Testis (tissue), 2 donors: ENCODE measurements at regions not wholly inside any gene's neighbourhood (a gene's known extent, or its start where the extent isn't known, plus 50 kb on each side); places are given as distances from the start of the nearest gene placed in this dataset.
"Not testable (repeated sequence)": the region's sequence is repeated elsewhere in the genome, so short reads cannot be mapped to it uniquely, and the experiment has no call there.

ENCODE experiments used
- DNase-seq: peaks from one replicate; pipeline ENCODE4 v3.0.0-alpha.2; 2019
- H3K27ac ChIP-seq, 2 donors: fragments of 200-600 bp; sonication (generic); one replicate each; pipeline ENCODE4 v1.5.1; 2019
- H3K27me3 ChIP-seq: fragments of 200-600 bp; sonication (generic); one replicate; pipeline ENCODE4 v1.5.1; 2019
- H3K36me3 ChIP-seq: fragments of 200-600 bp; sonication (generic); one replicate; pipeline ENCODE4 v1.5.1; 2017; ENCODE audit warnings: low read depth; ENCODE audit errors: missing control alignments
- H3K4me1 ChIP-seq: fragments of 200-600 bp; sonication (generic); one replicate; pipeline ENCODE4 v1.5.1; 2019
- H3K4me3 ChIP-seq, 2 donors: fragments of 200-600 bp; sonication (generic); one replicate each; pipeline ENCODE4 v1.5.1; 2017 to 2019
- H3K9me3 ChIP-seq: fragments of 200-600 bp; sonication (generic); one replicate; pipeline ENCODE4 v1.5.1; 2017
- CTCF ChIP-seq, 3 experiments: fragments of 450-650 bp in 2 of 3; fragments of 200-600 bp in 1 of 3; sonication (generic) in 1 of 3; IDR thresholded peaks; one replicate each; pipeline ENCODE4 v1.5.1; 2016 to 2019; ENCODE audit warnings: antibody characterized with exemption in 3 of 3, mild to moderate bottlenecking in 2 of 3, moderate library complexity in 1 of 3
- POLR2A ChIP-seq: fragments of 450-650 bp; IDR thresholded peaks from one replicate; pipeline ENCODE4 v1.6.1; 2017; ENCODE audit warnings: antibody characterized with exemption, mild to moderate bottlenecking, moderate library complexity
- WGBS, 2 donors: methylation state at CpG; one replicate each; pipeline ENCODE4 v1.1.5; 2018; 5-methylcytosine and 5-hydroxymethylcytosine counted together
- intact Hi-C: fragments of 100-400 bp; cut with DNase I; formaldehyde crosslinking; loops from one replicate; pipeline ENCODE4 v1.15.1; 2023; ENCODE audit warnings: low total_unique reads

- Histone ChIP-seq H3K9me3 (no peaks in the 10 kb centered on the region), H3K4me1 (no peaks in the 10 kb centered on the region), H3K4me3 (no peak overlapping the region), H3K27ac (no peak overlapping the region), H3K36me3 (no peaks in the 10 kb centered on the region), H3K27me3 (no peaks in the 10 kb centered on the region)
- 47 to 67% methylated on average over 1 of the region's 1 CpG for WGBS, 2 donors
- DNase-seq: no peak
- TF ChIP-seq CTCF (IDR thresholded peaks at IDR 0.05): no peak
- TF ChIP-seq POLR2A: no peak
- intact Hi-C loops: no loop called here
Measured at GRCh38 chr7:12032146-12032545, 178.9 kb upstream of the TMEM106B start.

GRCh38 chr7:12043457-12043856, 167.6 kb upstream of the TMEM106B start:
- H3K27me3 ChIP-seq, H3K9me3 ChIP-seq, H3K4me1 ChIP-seq, intact Hi-C loops, H3K27ac ChIP-seq, H3K4me3 ChIP-seq, DNase-seq, H3K36me3 ChIP-seq: not testable (repeated sequence)

GRCh38 chr7:12052211-12052610, 158.9 kb upstream of the TMEM106B start:
- no peaks in the 10 kb centered on the region for H3K4me1 ChIP-seq
- TF ChIP-seq POLR2A (no peak), CTCF (IDR thresholded peaks at IDR 0.05) (no peak)
- no peaks in the 10 kb centered on the region for H3K36me3 ChIP-seq
- DNase-seq: no peak
- H3K27ac ChIP-seq: no peak overlapping the region
- WGBS, 2 donors: 74 to 97% methylated on average over 2 of the region's 2 CpGs
- intact Hi-C loops: no loop called here
- no peak overlapping the region for H3K4me3 ChIP-seq
- H3K9me3 ChIP-seq: no peaks in the 10 kb centered on the region
- no peaks in the 10 kb centered on the region for H3K27me3 ChIP-seq

GRCh38 chr7:12053561-12053960, 157.5 kb upstream of the TMEM106B start:
- no peak overlapping the region for H3K27ac ChIP-seq

GRCh38 chr7:12054830-12055229, 156.3 kb upstream of the TMEM106B start:
- no peaks in the 10 kb centered on the region for H3K36me3 ChIP-seq
- no peak for DNase-seq
- TF ChIP-seq CTCF (IDR thresholded peaks at IDR 0.05) (no peak), POLR2A (no peak)
- intact Hi-C loops: no loop called here
- no peaks in the 10 kb centered on the region for H3K4me1 ChIP-seq
- no peak overlapping the region for H3K4me3 ChIP-seq
- no peaks in the 10 kb centered on the region for H3K9me3 ChIP-seq
- no peak overlapping the region for H3K27ac ChIP-seq
- no peaks in the 10 kb centered on the region for H3K27me3 ChIP-seq

More at GRCh38 chr7:12053561-12053960, 157.5 kb upstream of the TMEM106B start:
- Histone ChIP-seq H3K4me3 (no peak overlapping the region), H3K36me3 (no peaks in the 10 kb centered on the region), H3K9me3 (no peaks in the 10 kb centered on the region), H3K4me1 (no peaks in the 10 kb centered on the region), H3K27me3 (no peaks in the 10 kb centered on the region)
- TF ChIP-seq CTCF (IDR thresholded peaks at IDR 0.05) (no peak), POLR2A (no peak)
- intact Hi-C loops: no loop called here
- 79 to 93% methylated on average over 5 of the region's 5 CpGs for WGBS, 2 donors
- DNase-seq: no peak
